Right atrium auricular region (tissue), 2 donors: ENCODE measurements at regions not wholly inside any gene's neighbourhood (a gene's known extent, or its start where the extent isn't known, plus 50 kb on each side); places are given as distances from the start of the nearest gene placed in this dataset.
A peak's percentile ranks its signal among the peaks of the same experiment; 100 is the strongest.

ENCODE experiments used
- DNase-seq: peaks from one replicate; pipeline ENCODE4 v3.0.0-alpha.2; 2019; ENCODE audit warnings: low spot score
- H3K27ac ChIP-seq, 2 donors: fragments of 200-600 bp; sonication (generic); 1 replicate in 1 of 2; 2 replicates in 1 of 2; pipeline ENCODE4 v1.5.1; 2016 to 2019
- H3K27me3 ChIP-seq, 2 donors: fragments of 200-600 bp; sonication (generic); one replicate each; pipeline versions ENCODE4 v1.5.1 to v1.6.0; 2017 to 2019
- H3K36me3 ChIP-seq: fragments of 200-600 bp; sonication (generic); one replicate; pipeline ENCODE4 v1.5.1; 2016
- H3K4me1 ChIP-seq, 2 donors: fragments of 200-600 bp; sonication (generic); one replicate each; pipeline versions ENCODE4 v1.5.1 to v1.6.0; 2017 to 2019
- H3K4me3 ChIP-seq, 2 donors: fragments of 200-600 bp; sonication (generic); 1 replicate in 1 of 2; 2 replicates in 1 of 2; pipeline ENCODE4 v1.5.1; 2017 to 2019; ENCODE audit warnings: mild to moderate bottlenecking in 1 of 2, moderate library complexity in 1 of 2
- H3K9me3 ChIP-seq, 2 donors: fragments of 200-600 bp; sonication (generic); one replicate each; pipeline ENCODE4 v1.5.1; 2019
- TF ChIP-seq, protein P1 (sequence below), 2 donors: fragments of 200-600 bp; sonication (generic); IDR thresholded peaks; one replicate each; pipeline ENCODE4 v1.5.1; 2019; ENCODE audit warnings: antibody characterized with exemption in 2 of 2

DNA sequence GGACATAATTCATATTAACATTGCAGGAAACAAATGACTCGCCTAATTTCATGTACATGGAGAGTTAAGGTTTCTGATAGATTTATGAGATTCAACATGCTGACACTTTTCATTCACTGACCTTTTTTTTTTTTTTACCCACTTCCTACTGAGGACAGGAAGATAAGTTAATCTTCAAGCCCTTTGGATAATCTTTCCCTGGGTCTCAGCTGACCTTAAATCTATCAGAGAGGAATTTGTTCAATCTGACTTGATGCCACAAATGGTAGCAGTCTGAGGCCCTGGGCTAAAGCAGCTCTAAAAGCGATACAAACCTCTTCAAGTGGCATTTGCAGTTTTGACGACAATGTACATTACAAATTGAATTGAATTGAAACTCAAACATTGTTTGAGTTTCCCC lies 493.3 kb upstream of the SORCS1 start:
- Histone ChIP-seq H3K4me3 (no peak overlapping the region), H3K9me3 (no peaks in the 10 kb centered on the region), H3K27ac (no peak overlapping the region), H3K27me3 (no peaks in the 10 kb centered on the region), H3K36me3 (no peaks in the 10 kb centered on the region), H3K4me1 (no peaks in the 10 kb centered on the region)
- DNase-seq, result no peak
- TF ChIP-seq, protein P1, sequence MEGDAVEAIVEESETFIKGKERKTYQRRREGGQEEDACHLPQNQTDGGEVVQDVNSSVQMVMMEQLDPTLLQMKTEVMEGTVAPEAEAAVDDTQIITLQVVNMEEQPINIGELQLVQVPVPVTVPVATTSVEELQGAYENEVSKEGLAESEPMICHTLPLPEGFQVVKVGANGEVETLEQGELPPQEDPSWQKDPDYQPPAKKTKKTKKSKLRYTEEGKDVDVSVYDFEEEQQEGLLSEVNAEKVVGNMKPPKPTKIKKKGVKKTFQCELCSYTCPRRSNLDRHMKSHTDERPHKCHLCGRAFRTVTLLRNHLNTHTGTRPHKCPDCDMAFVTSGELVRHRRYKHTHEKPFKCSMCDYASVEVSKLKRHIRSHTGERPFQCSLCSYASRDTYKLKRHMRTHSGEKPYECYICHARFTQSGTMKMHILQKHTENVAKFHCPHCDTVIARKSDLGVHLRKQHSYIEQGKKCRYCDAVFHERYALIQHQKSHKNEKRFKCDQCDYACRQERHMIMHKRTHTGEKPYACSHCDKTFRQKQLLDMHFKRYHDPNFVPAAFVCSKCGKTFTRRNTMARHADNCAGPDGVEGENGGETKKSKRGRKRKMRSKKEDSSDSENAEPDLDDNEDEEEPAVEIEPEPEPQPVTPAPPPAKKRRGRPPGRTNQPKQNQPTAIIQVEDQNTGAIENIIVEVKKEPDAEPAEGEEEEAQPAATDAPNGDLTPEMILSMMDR (IDR thresholded peaks at IDR 0.05), result no peak

DNA sequence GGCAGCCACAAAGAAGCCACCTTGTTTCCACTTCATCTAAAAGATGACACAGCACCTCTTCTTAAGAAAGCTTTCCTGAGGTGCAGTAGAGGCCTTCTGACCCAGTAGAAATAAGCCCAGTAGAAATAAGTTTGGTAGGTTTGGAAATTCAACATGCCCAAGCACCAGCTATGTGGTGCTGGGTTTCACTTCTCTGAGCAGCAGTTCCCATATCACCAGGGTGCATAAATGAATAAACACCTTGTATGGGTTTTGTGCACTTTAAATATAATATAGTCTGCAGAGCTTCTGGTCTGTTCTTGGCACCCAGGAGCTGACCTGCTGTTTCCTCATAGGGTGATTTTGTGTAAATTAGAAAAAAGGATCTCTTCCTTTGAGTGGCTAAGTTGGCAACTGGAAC lies 492.4 kb upstream of the SORCS1 start:
- TF ChIP-seq, protein P1 (IDR thresholded peaks at IDR 0.05), result no peak
- Histone ChIP-seq H3K4me3 (no peak overlapping the region), H3K9me3 (no peaks in the 10 kb centered on the region), H3K4me1 (no peaks in the 10 kb centered on the region), H3K36me3 (no peaks in the 10 kb centered on the region), H3K27me3 (no peaks in the 10 kb centered on the region), H3K27ac (no peak overlapping the region)
- DNase-seq, result no peak

DNA sequence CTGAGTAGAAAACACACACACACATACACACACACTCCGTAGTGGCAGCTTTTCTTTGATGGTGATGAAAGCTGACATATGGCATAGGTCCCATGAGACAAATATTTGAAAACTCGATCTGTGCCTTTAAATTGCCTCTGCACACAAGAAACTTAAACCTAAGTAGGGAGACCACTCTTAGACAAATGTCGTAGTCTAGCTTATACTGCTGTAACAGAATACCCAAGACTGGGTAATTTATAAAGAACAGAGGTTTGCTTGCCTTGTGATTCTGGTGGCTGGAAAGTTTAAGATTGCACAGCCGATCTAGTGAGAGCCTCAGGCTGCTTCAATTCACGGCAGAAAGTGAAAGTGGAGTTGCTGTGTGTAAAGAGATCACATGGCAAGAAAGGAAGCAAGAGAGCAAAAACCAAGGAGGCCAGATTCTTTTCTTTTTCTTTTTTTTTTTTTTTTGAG lies 489.4 kb upstream of the SORCS1 start:
- Histone ChIP-seq H3K4me3 (peak overlapping the region; percentile 21 to 36), H3K9me3 (no peaks in the 10 kb centered on the region), H3K36me3 (no peaks in the 10 kb centered on the region), H3K27me3 (no peaks in the 10 kb centered on the region), H3K4me1 (no peaks in the 10 kb centered on the region), H3K27ac (peak overlapping the region in 1 of 2 donors; percentile 33)
- DNase-seq, result no peak
- TF ChIP-seq, protein P1 (IDR thresholded peaks at IDR 0.05), result no peak

DNA sequence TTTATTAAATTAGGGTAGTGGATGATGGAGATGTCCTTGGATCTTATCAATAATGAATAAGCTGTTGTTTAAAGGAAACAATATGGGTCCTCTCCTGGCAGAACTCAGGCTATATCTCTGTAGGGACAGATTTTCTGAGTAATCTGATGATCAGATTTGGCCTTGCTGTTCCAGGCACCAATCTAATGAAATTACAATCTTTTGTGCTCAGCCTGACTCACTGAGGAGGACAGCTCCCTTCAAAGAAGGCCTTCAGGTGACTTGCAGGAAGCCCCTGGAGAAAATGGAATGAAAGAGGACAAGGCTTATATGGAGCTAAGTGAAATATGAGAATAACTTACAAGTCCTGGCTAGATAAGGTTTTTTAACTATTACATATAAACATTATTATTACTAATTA lies 486.4 kb upstream of the SORCS1 start:
- Histone ChIP-seq H3K9me3 (no peaks in the 10 kb centered on the region), H3K4me3 (no peak overlapping the region), H3K27ac (no peak overlapping the region), H3K4me1 (no peaks in the 10 kb centered on the region), H3K36me3 (no peaks in the 10 kb centered on the region), H3K27me3 (no peaks in the 10 kb centered on the region)
- TF ChIP-seq, protein P1 (IDR thresholded peaks at IDR 0.05), result no peak
- DNase-seq, result no peak

DNA sequence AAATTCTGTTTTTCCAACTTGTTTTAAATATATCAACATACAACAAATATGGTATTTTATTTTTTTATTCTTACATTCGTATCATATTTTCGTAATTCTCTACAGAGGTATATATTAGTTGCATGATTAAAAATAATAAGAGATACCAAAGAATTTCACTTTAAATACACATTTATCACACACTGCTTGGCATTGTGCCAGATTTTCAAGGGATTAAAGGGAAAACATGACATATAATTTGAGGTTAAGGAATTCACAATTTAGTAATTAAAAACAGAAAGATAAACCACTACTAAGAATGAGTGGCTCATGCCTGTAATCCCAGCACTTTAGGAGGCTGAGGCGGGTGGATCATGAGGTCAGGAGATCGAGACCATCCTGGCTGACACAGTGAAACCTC lies 484.7 kb upstream of the SORCS1 start:
- Histone ChIP-seq H3K27me3 (no peaks in the 10 kb centered on the region), H3K27ac (no peak overlapping the region), H3K4me1 (no peaks in the 10 kb centered on the region), H3K36me3 (no peaks in the 10 kb centered on the region), H3K9me3 (no peaks in the 10 kb centered on the region), H3K4me3 (no peak overlapping the region)
- no peak for DNase-seq
- TF ChIP-seq, protein P1 (IDR thresholded peaks at IDR 0.05), result no peak

DNA sequence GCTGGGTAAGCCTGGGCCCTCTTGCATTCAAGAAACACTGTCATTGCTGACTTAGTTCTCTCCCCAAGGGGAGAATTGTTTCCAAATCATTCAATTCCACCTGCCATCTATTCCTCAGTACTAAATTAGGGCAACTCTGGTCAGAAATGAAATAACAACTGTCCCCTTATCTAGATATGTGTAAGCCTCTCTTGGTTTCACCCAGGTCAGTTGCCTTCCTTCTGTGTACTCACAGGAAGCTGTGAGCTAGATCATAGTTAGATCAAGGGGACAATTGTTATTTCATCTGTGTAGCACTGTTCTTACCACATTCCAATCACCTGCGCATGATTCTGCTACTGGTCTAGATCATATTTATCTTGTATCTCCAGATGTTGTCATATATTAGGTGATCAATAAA lies 483.0 kb upstream of the SORCS1 start:
- Histone ChIP-seq H3K27ac (no peak overlapping the region), H3K27me3 (no peaks in the 10 kb centered on the region), H3K4me3 (no peak overlapping the region), H3K36me3 (no peaks in the 10 kb centered on the region), H3K9me3 (no peaks in the 10 kb centered on the region), H3K4me1 (no peaks in the 10 kb centered on the region)
- DNase-seq, result no peak
- TF ChIP-seq, protein P1 (IDR thresholded peaks at IDR 0.05), result no peak
